ENCODE measurements at regions not wholly inside any gene's neighbourhood (a gene's known extent, or its start where the extent isn't known, plus 50 kb on each side); places are given as distances from the start of the nearest gene placed in this dataset.

DNA sequence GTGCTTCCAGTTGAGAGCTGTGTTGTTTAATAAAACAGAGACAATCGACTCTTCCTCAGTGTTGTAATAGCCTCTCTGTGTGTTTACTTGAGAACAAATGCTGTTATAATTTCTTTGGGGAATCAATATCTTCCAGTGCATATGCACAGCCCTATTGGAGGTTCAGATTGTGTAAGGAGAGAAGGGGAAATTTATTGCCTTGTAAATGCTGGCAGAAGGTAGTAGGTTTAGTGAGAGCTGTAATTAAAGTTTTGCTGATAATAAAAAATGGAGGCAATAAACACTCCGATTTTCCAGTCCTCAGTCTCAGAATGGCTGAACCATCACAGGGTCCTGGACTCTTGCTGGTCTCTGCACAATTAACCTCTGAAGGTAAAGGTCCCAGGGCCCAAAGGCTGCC is 128.3 kb downstream of the C5orf15 start:
- no peak for TF ChIP-seq CTCF (IDR thresholded peaks at IDR 0.05; ENCODE audit: control extremely low read depth in 1 of 3, insufficient read depth in 1 of 3, low read depth in 1 of 3, low read length in 3 of 3)
- no peak for TF ChIP-seq KDM1A (IDR thresholded peaks at IDR 0.05; ENCODE audit: borderline replicate concordance, low read length)
- no peak for TF ChIP-seq BCL11A (IDR thresholded peaks at IDR 0.05; ENCODE audit: low read depth in 2 of 2, low read length in 2 of 2)
- TF ChIP-seq SRF (IDR thresholded peaks at IDR 0.05; ENCODE audit: low read depth, low read length): no peak
- no peak for TF ChIP-seq POLR2AphosphoS5 (IDR thresholded peaks at IDR 0.05; ENCODE audit: low read depth, low read length)
- TF ChIP-seq TAF1 (IDR thresholded peaks at IDR 0.05; ENCODE audit: low read depth, low read length): no peak
- TF ChIP-seq POLR2A (IDR thresholded peaks at IDR 0.05; ENCODE audit: control extremely low read depth in 1 of 2, low read depth in 2 of 2, low read length in 2 of 2): no peak
- TF ChIP-seq EZH2 (IDR thresholded peaks at IDR 0.05; ENCODE audit: low read depth, low read length, severe bottlenecking): no peak
- TF ChIP-seq JUN (IDR thresholded peaks at IDR 0.05; ENCODE audit: low read depth, low read length): no peak
- TF ChIP-seq SAP30 (IDR thresholded peaks at IDR 0.05; ENCODE audit: insufficient read depth, insufficient replicate concordance, low read length): no peak
- TF ChIP-seq SIN3A (conservative IDR thresholded peaks at IDR 0.05 in 1 of 2, IDR thresholded peaks at IDR 0.05 in 1 of 2; ENCODE audit: low read depth in 1 of 2, low read length in 2 of 2): no peak
- TF ChIP-seq TCF12 (IDR thresholded peaks at IDR 0.05; ENCODE audit: low read depth, low read length): no peak
- TF ChIP-seq BRCA1 (IDR thresholded peaks at IDR 0.05; ENCODE audit: low read depth, low read length): no peak
